GM19025 (cell line): ENCODE measurements at regions not wholly inside any gene's neighbourhood (a gene's known extent, or its start where the extent isn't known, plus 50 kb on each side); places are given as distances from the start of the nearest gene placed in this dataset.
"Not testable (repeated sequence)": the region's sequence is repeated elsewhere in the genome, so short reads cannot be mapped to it uniquely, and the experiment has no call there.

Source experiments
- ATAC-seq: cut with Tn5 transposase; IDR thresholded peaks from one replicate; pipeline ENCODE4 v1.9.1; 2021; ENCODE audit warnings: mild to moderate bottlenecking, low read depth, moderate library complexity; ENCODE audit not compliant: unreplicated experiment

DNA sequence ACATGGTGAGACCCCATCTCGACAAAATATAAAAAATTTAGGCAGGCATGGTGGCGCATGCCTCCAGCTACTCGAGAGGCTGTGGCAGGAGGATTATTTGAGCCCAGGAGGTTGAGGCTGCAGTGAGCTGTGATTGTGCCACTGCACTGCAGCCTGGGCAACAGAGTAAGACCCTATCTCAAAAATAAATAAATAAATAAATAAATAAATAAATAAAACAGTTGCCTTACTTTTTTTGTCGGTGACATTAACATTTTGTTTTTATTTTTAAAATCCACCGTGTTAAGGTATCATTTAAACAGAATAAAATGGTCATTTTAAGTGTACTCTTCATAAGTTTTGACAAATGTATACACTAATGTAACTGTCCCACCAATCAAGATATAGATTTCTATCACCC is 57.0 kb downstream of the RASL11A start:
- no peak for ATAC-seq

DNA sequence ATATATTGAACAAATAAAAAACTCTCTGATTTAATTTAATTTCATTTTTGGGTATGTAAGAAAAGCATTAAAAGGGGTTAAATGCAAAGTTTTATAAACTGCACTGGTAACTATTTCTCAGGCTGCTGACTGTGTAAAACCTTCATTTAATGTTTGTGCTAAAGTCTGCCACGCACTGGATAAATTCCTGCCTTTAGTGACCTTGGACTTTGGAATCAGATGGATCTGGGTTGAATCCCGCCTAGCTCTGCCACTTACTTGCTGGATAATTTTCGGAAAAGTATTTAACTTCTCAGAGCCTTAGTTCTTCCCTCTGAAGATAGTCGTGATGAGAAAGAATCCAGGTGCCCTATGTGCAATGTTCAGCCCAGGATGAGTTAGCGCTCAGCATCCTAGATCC is 58.6 kb downstream of the RASL11A start:
- ATAC-seq: no peak

DNA sequence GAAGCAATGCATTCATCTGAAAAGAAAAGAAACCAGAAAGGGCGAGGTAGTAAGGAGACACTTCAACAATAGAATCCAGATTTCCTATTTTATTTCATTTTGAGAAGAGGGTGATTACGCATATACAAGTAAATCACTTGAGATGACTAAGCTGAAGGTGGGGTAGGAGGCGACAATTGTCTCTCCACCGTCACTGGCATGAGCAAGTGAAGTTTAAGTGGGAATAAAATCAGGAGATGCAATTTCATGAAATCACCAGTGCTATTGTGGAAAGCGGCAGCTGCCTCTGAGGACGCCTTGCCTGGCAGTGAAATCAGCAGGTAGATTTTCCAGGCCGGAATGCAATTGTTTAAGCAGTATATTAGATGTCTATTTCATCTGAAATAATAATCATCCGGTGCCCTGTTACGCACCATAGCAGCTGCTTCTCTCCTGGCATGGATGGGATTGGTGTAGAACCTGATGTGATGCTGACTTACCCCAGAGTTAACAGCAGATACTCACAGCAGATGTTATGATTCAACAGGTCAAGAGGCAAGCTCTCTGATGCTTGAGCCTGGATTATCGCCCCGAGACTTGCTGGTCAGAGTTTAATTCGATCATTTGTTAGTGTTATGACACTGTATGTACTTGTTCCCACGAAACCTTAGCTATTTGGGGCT is 64.3 kb downstream of the RASL11A start:
- no peak for ATAC-seq

DNA sequence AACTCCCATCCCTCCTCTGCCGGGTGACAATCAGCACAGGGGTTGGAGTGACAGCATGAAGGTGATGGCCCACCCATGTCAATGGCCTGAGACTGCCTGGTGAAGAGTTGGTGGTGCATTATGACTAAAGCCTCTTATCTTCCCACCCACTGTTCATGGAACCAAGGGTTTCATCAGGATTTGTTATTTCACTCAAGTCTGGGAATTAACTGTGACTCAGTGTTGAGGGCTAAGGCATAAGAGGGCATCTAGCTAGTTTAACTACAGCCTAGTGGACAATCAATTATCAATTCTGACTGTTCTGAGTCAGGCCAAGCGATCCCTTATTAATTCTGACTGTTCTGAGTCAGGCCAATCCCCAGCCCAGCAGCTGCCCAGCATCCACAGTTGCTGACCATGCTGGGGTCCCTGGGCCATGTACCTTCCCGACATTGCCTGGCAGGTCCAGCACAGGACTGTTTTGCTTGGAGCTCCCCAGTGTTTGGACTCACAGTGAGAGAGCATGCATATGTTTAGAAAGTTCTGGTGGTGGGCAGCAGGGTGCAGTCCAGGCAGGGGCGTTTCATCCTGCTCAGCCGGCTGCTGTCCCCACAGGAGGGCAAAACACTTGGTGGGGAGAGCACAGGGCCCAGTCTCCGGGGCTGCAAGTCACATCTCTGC is 65.5 kb downstream of the RASL11A start:
- ATAC-seq: no peak

DNA sequence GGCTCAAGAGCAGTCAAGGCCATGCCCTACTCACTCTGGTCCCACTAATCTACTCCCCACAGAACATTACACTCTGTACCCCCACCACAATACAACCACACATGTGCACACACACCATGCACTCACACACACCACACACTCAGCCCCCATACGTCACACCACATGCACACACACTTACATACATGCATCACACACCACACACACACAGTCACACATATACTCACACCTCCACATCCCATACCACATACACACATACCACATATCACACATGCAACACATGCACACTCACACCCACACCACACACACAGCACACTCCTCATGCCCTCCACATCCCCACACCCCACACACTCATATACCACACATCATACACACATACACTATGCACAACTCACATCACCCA is 67.6 kb downstream of the RASL11A start:
- ATAC-seq: no peak

DNA sequence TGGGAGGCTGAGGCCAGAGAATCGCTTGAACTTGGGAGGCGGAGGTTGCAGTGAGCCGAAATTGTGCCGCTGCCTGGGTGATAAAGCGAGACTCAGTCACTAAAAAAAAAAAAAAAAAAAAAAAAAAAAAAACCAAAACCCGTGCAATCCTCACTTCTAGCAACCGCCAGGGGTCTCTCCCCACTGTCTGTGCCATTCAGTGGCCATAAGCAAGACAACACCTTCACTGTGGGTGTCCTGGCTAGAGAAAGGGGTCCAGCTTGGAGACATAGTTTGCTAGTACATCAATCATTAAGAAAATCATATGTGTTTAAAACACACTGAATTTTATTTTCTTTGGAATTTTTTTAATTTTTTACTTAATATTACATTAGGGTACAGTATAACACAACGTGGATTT is 68.2 kb downstream of the RASL11A start:
- no peak for ATAC-seq

DNA sequence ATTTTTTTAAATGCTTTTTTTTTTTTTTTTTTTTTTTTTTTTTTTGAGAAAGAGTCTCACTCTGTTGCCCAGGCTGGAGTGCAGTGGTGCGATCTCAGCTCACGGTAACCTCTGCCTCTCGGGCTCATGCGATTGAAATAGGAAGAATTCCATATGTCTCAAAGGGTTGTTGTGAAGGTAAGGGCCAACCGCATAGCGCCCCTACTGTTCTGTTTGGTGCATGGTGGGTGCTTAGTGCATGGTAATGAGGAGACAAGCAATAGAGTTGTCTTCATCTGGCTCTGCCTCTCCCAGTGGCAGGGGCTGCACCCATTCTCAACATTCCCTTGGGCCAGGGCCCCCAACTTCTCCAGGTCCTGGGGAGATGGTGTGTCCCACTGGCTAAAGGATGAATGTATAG is 68.7 kb downstream of the RASL11A start:
- no peak for ATAC-seq

DNA sequence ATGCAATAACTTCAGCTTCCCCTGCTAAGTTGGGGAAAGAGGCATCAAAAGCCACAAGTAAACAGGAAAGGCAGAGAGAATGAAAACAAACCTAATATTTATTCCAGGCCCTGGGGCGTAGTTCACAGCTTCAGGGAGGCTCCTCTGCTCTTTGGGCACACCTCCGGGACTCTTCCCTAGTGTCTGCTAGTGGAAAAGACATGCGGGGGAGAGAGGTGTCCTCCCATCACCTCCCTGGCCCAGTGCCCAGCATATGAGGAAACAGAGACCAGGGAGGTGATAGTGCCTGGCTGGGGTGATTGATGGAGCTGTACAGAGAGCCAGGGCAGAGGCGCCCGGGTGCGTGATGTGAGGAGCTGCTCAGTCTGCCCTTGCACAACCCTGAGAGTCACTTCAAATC is 71.0 kb downstream of the RASL11A start:
- ATAC-seq: no peak

DNA sequence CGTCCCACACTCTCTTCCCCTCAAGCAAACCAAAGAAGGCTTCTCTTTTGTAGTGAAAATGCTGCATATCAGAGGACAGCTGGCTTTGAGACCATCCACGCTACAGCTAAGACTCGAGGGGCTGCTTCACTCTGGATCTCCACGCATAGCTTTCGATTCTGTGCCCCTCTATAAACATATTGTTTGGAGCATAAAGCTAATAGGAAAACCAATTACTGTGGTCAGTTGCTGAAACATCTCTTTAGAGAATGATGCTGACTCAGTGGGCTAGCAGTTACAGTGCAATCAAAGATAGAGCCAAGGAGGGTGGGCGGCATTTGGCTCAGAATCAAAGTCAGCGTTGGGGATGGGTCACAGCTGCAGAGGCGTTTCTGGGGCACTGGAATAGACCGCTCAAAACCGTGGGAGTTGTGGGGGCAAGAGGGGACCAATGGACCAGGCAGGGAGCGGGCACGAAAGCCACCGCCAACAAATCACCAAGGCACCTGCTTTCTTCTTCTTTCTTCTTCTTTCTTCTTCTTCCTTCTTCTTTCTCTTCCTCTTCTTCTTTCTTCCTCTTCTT is 76.7 kb downstream of the RASL11A start:
- no peak for ATAC-seq

DNA sequence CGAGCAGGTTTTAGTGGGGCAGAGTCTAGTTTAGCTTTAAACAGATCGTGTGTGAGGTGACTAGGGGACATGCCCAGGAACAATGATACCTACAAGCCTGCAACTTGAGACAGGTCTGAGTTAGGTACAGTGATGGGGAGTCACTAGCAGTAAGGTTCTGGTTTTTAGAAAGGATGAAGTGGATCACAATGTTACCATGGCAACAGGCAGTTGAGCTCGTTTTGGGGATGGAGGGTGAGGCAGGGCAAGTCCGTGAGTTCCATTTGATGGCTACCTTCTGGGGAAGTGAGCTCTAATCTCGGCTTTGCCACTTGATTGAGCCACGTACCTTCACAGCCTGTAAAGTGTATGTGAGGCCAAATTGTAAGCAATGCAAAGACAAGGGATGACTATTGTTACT is 76.0 kb upstream of the GTF3A start:
- no peak for ATAC-seq

DNA sequence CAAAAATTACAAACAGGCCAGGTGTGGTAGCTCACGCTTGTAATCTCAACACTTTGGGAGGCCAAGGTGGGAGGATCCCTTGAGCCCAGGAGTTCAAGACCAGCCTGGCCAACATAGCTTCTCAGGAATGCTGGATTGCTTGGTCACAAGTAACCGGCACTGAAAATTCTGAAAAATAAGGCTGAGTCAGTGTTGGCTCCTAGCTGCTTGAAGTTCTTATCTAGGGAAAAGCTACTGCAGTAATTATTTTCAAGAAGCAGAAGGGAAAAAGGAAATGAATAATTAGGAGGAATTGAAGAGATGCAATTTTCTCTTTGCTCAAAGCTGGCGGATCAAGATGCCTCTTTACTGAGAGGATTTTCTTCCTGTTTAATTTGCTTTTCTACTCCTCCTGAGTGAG is 75.0 kb upstream of the GTF3A start:
- no peak for ATAC-seq

DNA sequence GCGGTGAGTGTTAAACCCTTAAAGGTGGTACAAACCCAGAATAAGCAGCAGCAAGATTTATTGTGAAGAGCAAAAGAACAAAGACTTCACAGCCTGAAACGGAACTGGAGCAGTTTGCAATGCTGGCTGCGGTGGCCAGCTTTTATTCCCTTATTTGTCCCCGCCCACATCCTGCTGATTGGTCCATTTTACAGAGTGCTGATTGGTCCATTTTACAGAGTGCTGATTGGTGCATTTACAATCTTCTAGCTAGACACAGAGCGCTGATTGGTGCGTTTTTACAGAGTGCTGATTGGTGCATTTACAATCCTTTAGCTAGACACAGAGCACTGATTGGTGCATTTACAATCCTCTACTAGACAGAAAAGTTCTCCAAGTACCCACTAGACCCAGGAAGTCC is 73.6 kb upstream of the GTF3A start:
- ATAC-seq: not testable (repeated sequence)

DNA sequence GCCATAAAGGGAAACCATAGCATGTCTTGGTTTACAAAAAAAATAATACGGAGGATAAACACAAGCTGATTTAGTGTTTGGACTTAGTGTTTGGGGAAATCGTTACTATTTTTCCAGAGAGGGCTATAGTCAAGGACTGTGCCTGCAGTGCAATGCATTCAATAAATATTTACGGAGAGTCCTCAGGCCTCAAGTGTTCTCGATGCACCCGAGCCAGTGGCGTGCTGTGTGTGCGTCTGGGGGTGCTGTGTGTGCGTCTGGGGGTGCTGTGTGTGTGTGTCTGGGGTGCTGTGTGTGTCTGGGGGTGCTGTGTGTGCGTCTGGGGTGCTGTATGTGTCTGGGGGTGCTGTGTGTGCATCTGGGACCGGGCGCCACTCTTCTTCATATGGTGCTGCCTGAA is 71.7 kb upstream of the GTF3A start:
- ATAC-seq: no peak

DNA sequence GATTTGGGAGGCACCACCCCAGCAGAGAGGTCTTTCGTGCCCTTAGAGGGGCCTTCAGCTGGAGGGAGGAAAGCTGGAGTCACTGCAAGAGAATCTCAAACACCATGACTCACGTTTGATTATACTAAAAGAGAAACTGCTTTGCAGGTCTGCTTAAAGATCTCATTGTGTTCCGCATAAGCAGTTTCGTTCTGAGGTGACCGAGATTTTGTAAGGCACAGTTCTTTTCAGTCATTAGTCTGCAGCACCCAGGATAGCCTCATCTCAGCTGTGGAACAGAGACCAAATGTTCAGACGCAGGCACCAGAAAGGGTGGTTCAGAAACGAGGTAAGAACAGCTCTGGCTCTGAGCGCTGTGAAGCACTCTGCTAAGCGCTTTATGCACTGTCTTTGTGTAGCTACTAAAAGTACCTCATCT is 71.2 kb upstream of the GTF3A start:
- peak; percentile 97 for ATAC-seq

DNA sequence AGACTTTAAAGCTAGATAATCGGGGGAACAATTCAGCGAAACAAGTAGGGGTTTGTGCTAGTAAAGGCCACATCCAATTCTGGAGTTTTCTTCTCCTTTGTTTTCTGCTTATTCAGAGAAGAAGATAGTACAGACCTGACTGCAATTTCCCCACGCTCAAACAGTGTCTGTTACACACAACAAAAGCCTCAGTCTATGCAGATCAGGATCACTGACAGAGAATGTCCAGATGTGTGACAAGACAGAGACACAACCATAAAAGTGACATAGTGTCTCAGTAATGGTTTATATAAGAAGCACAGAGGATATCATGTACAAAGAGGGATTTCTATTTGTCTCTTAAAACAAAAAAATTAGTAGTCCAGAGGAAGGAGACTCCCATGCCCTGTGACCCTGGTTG is 70.7 kb upstream of the GTF3A start:
- ATAC-seq: no peak

DNA sequence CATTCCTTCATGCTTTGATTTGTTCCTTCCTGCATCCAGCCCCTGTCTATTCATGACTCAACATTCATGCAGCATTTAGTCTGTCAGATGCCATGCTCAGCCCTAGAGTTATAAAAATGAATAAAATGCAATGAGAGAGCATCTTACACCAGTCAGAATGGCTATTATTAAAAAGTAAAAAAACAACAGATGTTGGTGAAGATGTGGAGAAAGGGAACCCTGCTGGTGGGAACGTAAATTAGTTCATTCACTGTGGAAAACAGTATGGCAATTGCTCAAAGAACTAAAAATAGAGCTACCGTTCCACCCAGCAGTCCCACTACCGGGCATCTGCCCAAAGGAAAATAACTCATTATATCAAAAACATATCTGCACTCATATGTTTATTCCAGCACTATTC is 70.0 kb upstream of the GTF3A start:
- ATAC-seq: no peak

DNA sequence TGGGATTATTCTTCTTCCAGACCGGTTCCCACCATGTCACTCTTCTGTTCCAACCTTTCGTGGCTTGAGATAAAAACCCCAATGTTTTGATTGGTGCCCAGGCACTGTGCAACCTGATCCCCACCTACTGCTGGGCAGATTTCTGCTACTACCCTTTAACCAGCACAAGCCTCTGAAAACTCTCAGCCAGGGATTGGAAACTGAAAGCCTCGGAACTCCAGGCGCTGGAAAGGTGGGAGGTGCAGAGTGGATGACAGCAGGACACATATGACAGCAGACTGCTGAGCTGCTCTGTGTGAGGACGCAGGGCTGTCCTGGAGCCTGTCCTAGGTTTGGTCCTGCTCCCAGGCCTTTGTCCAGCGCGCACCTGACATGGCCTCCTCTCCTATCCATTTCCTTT is 68.5 kb upstream of the GTF3A start:
- ATAC-seq: no peak

DNA sequence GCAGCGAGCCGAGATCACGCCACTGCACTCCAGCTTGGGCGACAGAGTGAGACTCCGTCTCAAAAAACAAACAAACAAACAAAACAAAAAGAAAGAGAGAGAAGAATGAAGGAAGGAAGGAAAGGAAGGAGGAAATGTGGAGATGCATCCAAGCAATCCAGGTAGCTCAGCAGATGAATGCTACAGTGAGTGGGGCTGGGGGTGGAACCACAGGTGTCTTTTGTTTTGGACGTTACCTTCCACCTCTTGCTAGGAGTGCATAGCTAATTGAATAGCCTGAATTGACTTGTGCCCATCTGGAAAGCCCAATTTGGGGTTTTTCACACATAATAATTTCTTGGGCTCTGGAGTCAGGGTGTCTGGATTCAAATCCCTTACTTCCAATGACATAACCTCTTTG is 66.0 kb upstream of the GTF3A start:
- no peak for ATAC-seq

DNA sequence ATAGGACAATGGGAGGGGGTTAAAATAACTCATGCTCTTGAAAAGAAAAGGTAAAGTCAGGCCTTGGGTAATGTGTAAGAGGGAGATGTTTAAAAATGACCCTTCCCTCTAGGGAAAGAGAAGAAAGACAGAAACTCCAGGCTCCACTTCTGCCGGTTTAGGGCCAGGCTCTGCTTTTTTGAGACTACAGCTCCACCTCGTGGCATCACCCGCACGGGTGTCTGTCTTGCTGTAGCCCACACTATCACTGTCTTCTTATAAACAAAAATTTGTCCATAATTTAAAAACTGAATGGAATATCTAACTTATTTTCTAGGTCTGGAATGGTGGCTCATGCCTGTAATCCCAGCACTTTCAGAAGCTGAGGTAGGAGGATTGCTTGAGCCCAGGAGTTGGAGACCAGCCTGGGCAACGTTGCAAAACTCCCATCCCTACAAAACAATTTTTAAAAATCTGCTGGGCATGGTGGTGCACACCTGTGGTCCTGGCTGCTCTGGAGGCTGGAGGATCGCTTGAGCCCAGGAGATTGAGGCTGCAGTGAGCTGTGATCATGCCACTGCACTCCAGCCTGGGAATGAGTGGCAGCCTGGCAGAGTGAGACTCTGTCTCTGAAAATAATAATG is 65.1 kb upstream of the GTF3A start:
- ATAC-seq: no peak

DNA sequence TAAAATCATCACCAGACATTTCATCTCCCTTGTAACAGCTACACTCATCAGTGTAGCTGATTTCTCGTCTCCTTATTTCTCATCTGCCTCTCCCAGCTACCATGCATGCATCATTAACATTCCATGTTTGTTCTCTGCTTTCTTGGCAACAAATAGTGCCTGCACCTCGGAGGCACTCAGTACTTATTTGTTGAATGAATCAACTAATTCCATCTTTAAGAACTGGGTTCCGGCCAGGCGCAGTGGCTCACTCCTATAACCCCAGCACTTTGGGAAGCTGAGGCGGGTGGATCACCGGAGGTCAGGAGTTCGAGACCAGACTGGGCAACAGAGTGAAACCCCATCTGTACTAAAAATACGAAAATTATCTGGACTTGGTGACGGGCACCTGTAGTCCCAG is 63.9 kb upstream of the GTF3A start:
- ATAC-seq: no peak

DNA sequence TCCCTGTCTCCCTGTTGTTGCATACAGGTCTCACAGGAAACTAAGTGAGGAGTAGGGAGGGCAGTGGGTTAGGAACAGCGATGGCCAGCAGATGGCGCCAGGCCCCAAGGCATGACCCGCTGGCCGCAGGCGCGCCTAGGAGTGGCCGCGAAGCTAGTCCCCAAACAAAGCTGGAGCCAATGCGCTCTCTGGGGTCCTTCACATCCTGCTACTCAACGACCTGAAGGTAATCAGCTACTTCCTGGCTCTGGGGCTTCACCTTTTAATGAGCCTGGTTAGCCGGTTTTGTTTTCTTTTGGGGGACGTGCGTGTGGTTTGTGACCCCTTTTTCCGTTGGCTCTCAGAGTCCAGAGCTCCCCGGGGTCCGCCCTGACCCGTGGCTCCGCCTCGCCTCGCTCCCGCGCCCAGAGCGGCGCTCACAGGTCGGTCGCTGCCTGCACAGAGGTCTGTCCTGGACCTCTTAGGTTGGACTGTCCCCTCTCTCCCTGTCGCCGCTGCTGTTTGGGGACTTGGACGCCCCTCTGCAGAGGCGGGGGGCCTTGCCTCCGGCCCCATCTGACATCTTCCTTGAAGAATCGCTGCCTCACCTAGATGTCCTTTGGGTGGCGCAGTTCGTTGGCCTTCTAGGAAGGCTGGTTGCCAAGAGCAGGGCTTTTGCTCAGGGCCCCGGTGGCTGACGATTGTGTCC is 62.2 kb upstream of the GTF3A start:
- ATAC-seq: peak; percentile 85
